HG02759 (cell line): ENCODE measurements at regions not wholly inside any gene's neighbourhood (a gene's known extent, or its start where the extent isn't known, plus 50 kb on each side); places are given as distances from the start of the nearest gene placed in this dataset.
A peak's percentile ranks its signal among the peaks of the same experiment; 100 is the strongest.
"Not testable (repeated sequence)": the region's sequence is repeated elsewhere in the genome, so short reads cannot be mapped to it uniquely, and the experiment has no call there.

Experiments used
- ATAC-seq: cut with Tn5 transposase; IDR thresholded peaks from one replicate; pipeline ENCODE4 v1.9.1; 2021; ENCODE audit warnings: mild to moderate bottlenecking, moderate library complexity; ENCODE audit not compliant: unreplicated experiment

DNA sequence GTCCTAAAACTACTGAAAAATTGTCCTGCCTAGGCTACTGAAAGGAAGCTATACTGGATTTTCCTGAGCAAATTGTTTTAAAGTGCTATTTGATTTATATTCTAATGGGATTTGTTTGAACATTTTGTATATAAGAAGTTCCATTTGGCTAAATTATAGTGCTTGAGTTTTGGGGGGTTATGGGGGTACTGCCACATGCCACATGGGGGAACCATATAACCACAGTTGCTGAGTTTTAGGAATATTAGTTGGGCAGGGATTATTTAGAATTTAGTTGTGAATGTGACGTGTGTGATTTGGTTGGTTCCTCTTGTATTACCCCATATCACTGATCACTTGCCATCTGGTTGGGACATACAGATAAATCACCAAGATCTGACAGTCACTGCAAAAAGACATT is 224.5 kb upstream of the TAPT1 start:
- ATAC-seq = no peak

DNA sequence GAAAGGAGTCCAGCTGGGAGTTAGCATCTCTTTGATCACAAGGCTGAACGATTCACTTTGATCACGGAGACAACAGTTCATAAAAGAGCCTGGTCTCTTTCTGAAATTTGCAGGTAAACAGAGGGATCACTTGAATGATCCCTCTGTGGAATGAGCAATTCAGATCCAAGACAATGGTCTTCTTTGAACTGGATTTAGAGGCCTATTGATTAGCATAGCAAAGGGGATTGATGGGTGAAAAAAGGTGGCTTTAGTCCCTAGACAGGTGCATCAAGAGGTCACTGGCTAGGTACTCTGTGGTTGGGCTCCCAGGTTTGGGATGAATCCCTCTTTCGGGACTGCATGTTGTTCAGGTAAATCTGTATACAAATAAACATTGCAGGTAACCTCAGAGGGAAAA is 223.8 kb upstream of the TAPT1 start:
- ATAC-seq = no peak

DNA sequence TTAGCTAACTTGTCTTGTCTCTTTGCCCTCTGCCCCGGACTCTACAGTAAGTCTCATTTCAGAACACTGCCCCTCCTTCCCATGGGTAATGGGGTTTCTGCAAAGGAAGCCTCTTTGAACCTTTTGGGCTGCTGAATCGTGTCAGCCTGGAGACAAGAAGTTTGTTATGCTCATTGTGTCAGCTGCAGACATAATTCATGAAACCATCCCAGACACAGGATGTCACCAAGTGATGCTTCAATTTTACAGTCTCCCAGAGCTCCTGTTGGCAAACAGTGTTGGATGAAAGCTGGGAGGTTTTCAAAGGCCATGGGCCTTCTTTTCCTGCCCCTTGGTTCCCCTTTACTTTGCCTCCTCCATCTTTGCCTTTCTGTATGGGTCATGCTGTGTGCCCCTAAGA is 223.1 kb upstream of the TAPT1 start:
- no peak for ATAC-seq

DNA sequence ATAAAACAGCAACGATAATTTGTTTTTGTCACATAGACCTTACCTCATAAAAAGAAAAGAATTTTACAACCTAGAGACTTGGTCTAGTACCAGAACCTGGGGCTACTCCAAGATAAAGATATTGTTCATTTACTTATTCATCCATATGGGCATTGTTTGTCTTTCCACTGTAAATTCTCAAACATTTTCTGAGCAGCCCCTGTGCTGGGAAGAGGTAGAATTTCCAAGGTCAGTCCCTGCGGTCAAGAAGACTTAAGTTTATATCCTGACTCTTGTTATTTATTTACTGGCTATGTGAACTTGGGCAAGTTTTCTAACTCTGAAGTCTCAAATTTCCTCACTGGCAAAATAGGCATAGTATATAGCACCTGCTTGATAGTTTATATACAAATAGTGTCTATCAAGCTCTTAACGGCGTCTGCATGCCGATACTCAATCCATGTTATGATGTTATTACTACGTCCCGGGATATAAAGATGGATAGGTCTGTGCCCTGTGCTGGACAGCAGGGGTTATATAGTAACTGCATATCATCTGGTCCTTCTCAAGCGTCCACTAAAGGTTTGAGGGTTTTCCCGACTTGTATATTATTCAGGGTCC is 222.1 kb upstream of the TAPT1 start:
- no peak for ATAC-seq

DNA sequence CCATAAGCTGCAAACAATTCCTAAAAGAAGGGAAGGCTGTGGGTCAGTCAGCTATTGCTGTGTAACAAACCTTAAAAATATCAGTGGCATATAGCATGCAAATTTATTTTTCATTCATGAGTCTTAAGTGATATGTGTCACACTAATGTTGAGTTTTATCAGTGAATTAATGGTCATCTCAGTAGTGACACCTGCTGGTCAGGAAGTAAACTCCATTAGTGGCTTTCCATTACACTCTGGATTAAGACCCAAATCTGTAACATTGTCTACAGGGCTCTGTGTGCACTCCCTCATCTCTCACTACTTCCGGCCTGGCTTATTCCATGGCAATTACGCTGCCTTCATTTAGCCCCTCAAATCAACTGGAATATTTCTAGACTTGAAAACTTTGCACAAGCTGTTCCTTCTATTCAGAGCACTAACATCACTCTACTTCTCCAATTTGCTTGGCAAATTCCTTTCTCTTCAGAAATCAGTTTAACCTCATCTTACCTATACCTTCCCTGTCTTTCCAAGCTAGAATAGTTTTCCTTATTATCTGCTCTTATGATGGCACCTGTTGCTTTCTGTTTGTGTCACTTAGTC is 217.3 kb upstream of the TAPT1 start:
- peak; percentile 80 for ATAC-seq

DNA sequence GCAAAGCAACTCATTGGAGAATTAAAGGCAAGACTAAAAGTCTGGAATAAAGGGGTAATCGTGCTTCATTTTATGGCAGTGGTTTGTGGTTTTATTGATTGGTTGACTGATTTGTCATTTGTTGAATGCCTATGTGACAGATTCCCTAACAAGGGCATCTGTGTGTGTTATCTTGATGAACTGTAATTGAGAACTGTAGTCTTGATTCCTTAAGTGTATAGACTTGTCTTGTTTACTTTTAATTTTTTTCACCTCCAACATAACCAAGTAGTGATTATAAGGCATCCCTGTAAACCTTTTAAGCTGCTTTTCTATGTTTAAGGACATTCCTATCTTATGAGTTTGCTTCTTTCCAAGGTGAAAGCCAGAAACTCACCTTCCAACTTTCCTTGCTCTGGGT is 216.0 kb upstream of the TAPT1 start:
- no peak for ATAC-seq

DNA sequence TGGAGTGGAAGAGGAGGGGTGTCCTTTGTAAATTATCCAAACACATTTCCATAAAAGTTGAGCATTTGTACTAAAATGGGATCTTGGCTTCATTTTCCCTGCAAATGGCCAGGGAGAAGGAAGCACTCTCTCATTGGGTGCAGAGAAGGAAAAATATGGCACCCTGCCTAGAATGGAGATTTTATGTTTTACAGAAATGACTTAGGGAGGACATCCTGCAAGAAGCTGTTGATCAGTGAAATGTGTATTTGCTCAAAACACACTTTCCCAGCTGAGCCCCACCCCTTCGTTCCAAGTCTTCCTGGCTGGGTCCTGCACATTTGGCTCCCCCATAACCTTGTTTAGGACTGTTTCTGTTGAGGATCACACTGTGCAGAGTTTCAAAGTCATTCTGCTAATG is 213.5 kb upstream of the TAPT1 start:
- ATAC-seq = no peak

DNA sequence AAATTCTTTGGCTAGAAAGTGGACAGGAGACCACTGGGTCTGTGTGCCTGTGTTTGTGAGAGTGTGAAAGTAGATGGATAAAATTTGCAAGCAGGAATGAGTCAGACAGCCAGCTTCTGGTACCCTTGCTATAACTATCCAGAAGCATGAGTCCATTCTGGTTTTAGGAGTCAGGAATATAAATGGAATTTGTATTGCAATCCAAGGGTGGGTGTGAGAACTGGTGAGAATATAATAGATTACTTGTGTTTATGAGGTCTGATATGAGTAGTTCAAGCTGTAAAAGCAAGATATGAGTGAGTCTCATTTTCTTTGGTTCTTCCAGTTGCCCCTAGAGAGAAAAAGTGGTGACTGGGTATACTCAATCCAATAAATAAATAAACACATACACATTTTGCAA is 212.7 kb upstream of the TAPT1 start:
- ATAC-seq = no peak

DNA sequence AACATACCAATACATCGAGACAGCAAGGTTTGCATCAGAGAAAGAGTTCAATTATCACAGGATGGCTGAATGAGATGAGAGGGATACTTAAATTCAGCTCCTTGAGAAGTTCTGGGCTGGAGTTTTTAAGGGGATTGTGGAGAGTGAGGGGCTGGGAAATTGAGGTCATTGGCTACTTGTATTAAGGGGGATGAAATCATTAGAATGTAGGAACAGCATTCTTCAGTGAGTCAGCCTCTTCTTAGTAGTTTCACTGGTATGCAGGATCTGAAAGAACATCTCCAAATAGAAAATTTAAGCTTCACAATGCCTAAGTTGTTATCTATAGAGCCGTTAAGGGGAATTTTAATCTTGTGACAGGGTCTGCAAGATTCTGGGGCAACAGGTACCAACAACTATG is 211.6 kb upstream of the TAPT1 start:
- no peak for ATAC-seq

DNA sequence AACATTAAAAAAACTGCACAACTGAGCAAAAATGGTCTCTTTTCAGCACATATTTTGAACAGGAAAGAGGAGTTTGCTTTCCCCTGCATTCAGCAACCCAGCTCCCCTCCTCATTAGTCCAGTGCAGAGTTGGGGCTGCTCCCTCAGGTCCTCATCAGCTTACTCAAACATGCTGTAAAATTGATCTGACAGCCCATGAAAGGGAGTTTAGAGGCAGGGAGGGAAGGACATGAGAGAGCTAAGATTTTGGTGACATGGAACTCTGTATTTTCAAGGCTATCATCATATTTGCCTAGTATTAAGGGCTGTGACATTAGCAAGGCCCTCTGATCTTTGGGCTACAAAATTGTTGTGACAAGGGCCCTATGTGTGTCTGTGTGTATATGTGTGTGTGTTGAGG is 205.6 kb upstream of the TAPT1 start:
- ATAC-seq = no peak

DNA sequence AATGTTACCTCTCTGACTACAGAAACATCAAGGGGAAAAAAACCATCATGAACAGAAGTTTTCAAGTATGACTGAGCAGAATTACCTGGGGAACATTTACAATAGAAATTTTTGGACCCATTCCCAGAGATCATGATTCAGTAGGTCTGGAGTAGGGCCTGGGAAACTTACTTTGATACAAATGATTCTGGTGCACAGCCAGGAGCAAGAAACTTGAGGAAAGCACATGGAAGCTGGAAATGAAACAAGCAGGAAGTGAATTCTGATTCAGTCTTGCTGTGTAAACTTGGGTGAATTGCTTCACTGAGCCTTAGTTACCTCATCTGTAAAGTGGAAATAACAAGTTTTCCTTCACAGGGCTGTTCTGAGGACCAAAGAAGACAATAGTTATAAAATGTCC is 192.5 kb upstream of the TAPT1 start:
- no peak for ATAC-seq

DNA sequence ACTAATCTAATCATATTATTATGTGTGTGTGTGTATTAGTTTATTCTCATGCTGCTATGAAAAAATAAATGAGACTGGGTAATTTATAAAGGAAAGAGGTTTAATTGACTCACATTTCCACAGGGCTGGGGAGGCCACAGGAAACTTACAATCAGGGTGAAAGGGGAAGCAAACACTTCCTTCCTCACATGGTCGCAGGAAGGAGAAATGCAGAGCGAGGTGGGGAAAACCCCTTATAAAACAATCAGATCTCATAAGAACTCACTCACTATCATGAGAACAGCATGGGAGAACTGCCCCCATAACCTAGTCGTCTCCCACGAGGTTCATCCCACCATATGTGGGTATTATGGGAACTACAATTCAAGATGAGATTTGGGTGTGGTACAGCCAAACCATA is 190.9 kb upstream of the TAPT1 start:
- no peak for ATAC-seq

DNA sequence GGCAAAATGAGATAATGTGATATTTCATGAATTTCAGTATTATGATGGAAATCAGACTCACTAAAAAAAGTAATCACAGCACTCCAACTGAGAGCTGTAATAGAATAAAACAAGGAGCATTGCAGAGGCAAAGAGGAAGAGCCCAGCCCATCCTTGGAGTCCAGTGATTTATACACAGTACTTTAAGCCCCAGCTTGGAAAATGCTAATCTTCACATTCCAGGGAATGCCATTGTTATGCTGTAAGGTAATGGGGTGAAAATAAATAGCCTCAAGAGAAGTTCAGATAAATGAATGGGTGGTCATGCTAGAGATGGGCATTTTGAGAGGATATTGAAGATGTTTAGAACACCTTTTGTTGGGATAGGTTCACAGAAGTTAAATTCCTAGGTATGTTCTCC is 190.3 kb upstream of the TAPT1 start:
- ATAC-seq = no peak

DNA sequence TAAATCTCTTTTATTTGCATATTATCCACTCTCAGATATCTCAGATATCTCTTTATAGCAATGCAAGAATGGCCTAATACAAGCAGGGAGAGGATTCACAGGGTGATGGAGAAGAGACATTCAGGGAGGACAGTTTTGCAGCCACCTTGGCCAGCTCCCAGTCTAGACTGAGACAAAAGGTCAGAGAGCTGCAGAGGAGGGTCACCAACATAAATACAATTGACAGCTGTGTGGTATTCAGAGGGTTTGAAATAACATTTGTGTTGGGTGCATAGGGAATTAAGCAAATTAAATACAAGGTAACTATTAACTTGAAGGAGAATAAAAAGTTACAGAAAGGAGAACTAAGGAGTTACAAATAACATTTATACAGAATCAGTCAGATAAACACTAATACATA is 189.5 kb upstream of the TAPT1 start:
- ATAC-seq = no peak

DNA sequence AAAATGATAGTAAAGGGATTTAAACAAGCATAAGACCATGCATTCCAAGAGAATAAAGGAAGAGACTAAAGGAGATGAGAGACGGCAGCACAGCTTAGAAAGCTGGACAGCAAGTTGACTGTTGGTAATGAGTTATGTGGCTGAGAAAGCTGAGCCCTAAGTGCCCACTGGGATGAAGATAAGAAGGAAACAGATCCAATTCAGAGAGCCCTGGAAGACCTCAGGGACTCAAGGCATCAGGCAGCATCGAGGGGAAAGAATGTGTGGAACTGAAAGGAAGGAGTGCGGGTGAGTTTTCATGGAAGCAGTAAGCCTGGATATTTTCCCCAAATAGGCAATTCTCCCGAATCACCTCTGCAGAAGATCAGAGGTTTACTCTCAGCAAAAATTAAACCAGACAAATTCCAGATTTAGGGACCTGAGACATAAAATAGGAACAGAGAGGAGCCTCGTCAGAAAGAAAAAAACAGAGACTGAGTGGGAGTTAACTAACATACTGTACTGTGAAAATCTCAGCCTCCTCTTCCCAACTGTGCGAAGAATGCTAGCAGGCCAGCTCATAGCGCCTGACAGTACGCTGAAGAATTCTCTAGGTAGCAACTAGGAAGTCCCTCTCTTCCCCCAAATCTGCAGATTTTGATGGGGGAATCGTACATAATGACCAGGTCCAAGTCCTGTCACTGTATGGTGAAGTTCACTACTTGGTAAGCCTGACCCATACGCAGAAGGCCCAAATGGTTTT is 187.7 kb upstream of the TAPT1 start:
- ATAC-seq = no peak

DNA sequence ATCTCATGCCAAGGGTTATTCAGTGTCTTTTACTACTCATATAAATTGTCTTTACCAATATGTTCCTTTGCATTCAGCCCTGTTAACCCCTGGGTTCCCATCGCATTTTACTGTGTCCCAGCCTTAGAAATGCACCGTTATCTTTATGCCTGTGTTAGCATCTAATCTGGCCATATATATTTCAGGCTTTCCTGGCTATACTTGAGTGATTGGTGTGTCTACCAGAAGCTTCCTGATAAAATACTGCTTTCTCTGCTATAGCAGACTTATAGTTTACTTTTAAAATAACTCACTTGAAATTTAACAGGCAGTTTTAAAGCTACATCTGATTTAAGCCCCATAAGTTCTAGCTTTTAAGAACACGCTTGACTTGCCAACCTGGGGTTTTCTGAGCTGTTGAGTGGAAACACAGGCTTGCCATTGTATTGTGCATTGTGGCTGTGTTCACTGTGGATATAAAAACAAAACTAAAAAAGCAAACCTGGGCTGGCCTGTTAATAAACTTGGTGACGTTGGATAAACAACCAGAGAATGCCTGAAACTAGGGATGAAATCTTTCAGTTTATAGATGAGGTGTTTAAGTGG is 185.3 kb upstream of the TAPT1 start:
- ATAC-seq = no peak

DNA sequence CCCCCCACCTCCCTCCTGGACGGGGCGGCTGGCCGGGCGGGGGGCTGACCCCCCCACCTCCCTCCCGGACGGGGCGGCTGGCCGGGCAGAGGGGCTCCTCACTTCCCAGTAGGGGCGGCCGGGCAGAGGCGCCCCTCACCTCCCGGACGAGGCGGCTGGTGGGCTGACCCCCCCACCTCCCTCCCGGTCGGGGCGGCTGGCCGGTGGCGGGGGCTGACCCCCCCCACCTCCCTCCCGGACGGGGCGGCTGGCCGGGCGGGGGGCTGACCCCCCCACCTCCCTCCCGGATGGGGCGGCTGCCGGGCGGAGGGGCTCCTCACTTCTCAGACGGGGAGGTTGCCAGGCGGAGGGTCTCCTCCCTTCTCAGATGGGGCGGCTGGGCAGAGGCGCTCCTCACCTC is 166.9 kb upstream of the TAPT1 start:
- not testable (repeated sequence) for ATAC-seq

DNA sequence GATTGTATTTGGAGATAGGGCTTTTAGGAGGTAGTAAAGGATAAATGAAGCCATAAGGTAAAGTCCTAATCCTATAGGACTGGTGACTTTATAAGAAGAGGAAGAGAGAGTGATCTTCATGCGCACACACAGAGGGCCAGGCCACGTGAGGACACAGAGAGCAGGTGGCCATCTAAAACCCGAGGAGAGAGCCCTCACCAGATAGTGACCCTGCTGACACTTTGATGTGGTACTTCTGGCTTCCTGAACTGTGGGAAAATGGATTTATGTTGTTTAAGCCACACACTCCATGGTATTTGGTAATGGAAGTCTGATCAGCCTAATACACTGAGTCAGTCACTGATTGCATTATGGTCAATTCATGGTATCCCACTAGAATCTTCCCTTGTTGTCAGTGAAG is 164.9 kb upstream of the TAPT1 start:
- ATAC-seq = no peak

DNA sequence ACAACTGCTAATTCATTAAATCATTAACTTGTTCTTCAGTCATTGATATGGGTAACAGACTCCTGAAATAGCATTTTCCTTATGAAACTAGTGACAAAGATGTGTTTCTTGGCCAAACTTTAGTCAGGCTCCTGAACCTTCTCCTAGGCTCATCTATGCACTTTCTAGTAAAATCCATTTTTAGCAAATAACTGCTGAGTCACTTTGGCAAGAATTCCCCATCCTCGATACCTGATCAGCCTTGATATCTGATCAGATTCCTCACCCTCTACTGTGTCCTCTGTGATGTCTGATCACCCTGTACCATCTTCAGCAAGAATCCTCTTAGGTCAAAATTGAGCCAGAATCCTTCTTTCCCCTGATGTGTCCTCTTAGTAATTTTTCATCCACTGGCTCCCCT is 161.2 kb upstream of the TAPT1 start:
- ATAC-seq = no peak

DNA sequence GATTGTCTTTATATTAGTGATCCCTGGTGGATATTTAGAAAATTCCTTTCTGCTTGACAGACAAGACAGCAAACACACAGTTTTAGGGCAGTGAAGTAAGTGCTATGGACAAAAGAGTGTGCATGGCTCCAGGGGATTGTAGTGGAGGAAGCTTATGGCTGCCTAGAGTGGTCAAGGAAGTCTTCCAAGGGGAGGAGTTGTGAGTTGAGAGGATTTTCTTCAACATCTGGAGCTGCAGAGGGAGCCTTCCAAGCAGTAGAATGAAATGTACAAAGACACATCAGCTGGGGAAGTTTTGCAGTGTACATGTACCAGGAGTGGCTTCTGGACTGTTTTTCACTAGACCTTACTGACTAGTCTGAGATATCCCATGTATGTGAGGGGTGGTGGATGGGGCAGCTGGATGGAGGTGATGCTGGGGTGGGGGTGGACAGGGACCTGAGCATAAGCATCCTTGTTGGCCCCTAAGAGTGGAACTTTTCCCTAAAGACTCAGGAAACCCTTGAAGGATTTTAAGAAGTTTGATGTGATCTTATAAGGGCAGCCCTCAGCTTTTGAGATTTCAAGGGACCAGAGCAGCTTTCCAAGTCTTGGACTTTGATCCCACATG is 160.5 kb upstream of the TAPT1 start:
- no peak for ATAC-seq

DNA sequence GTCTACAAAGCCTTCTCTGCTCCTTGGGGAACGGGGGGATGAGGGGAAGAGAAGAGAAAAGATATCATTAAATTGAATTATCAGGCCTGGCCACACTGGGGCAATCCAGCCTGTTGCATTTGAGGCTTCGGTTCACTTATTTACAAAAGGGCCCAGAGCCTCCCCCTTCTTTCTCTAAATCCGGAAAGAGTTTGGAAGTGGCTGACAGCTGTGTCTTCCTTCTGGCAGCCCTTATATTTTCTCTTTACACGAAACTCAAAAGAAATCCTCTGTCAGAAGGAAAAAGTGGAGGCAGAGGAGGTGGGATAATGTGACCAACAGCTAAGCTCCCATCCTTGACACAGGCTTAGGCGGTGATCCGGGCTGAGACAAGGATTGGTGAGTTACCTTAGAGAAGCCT is 158.3 kb upstream of the TAPT1 start:
- no peak for ATAC-seq

DNA sequence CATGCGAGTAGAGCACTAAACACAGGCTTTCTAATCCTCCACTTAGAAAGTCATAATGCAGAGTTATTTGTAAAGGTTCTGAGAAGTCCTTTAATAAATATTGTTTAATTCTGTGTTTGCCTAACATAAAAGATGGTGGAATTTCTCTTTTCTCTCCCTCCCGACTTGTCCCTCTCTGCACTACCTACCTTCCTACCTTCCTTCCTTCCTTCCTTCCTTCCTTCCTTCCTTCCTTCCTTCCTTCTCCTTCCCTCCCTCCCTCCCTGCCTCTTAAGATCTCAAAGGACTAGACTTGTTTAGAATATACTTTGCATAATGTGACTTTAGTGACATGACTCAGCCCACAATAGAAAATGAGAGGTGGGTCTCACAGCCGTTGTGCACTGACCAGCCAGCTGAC is 156.3 kb upstream of the TAPT1 start:
- no peak for ATAC-seq
